GM21717 (cell line): ENCODE measurements at regions not wholly inside any gene's neighbourhood (a gene's known extent, or its start where the extent isn't known, plus 50 kb on each side); places are given as distances from the start of the nearest gene placed in this dataset.
"Not testable (repeated sequence)": the region's sequence is repeated elsewhere in the genome, so short reads cannot be mapped to it uniquely, and the experiment has no call there.

ENCODE experiments used
- ATAC-seq: cut with Tn5 transposase; IDR thresholded peaks from one replicate; pipeline ENCODE4 v1.9.1; 2021; ENCODE audit warnings: mild to moderate bottlenecking, moderate library complexity; ENCODE audit not compliant: unreplicated experiment

DNA sequence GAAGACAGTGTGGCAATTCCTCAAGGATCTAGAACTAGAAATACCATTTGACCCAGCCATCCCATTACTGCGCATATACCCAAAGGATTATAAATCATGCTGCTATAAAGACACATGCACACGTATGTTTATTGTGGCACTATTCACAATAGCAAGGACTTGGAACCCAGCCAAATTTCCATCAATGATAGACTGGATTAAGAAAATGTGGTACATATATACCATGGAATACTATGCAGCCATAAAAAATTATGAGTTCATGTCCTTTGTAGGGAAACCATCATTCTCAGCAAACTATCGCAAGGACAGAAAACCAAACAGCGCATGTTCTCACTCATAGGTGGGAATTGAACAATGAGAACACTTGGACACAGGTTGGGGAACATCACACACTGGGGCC lies 729.6 kb upstream of the ARPP21 start:
- ATAC-seq: not testable (repeated sequence)

- no peak for ATAC-seq
Observed at GRCh38 chr3:34919025-34919424, 720.3 kb upstream of the ARPP21 start.

GRCh38 chr3:34920806-34921205 lies 718.5 kb upstream of the ARPP21 start:
- ATAC-seq: no peak

GRCh38 chr3:34924961-34925360 lies 714.4 kb upstream of the ARPP21 start:
- no peak for ATAC-seq

- no peak for ATAC-seq
Observed at GRCh38 chr3:34925851-34926250, 713.5 kb upstream of the ARPP21 start.

- ATAC-seq: no peak
Observed at GRCh38 chr3:34929036-34929435, 710.3 kb upstream of the ARPP21 start.

- ATAC-seq: no peak
Observed at GRCh38 chr3:34934660-34935059, 704.7 kb upstream of the ARPP21 start.

DNA sequence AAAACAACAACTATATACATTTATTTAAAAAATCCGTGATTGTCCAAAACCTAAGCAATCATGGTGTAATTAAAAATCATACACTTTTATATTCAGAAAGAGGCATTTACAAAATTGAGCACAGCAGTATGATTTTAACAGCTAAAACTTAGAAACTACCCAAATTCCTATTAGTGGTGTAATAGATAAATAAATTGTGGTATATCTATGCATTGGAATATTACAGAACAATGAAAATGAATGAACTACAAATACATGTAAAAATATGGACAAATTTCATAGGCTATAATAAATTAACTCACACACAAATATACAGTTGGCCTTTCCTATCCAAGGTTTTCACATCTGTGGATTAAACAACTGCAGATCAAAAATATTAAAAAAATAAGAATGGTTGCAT lies 700.5 kb upstream of the ARPP21 start:
- no peak for ATAC-seq

GRCh38 chr3:34942256-34942655 lies 697.1 kb upstream of the ARPP21 start:
- no peak for ATAC-seq

- ATAC-seq: no peak
Observed at GRCh38 chr3:34947834-34948233, 691.5 kb upstream of the ARPP21 start.

DNA sequence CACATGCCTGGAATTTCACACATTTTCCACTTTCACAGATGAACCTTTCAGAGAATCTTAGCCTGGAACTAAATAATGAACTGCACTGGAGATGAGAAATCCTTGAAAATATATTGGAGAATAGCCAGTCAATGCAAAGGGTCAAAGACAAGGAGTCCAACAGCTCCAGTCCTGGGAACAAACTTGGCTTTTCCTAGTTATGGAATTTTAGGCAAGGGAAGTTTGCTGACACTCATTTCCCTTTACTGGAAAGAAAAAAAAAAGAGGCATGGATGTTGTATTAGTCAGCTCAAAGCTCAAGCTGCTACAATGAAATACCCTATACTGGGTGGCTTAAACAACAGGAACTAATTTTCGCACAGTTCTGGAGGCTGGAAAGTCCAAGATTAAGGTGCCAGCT lies 690.8 kb upstream of the ARPP21 start:
- no peak for ATAC-seq

GRCh38 chr3:34955680-34956079 lies 683.6 kb upstream of the ARPP21 start:
- no peak for ATAC-seq

- ATAC-seq: no peak
Observed at GRCh38 chr3:34956511-34956910, 682.8 kb upstream of the ARPP21 start.

DNA sequence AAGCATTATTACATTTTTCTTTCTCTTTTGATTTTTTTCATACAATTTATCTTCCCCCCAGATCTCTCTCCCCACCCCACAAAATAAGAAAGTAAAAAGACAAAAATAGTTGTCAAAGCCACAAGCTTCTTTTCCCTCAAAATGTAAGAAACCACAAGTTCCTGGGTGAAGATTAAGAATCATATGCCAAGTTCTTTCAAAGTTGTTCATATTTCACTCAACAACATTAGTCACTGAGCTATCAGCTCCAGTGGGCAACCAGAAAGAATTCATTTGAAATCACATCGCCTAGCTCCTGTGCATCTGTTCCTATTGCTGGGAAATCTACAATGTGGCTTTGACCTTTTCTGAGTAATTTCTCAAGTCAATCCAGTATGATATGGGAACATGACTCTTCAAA lies 681.6 kb upstream of the ARPP21 start:
- ATAC-seq: no peak

- ATAC-seq: no peak
Observed at GRCh38 chr3:34969513-34969912, 669.8 kb upstream of the ARPP21 start.

DNA sequence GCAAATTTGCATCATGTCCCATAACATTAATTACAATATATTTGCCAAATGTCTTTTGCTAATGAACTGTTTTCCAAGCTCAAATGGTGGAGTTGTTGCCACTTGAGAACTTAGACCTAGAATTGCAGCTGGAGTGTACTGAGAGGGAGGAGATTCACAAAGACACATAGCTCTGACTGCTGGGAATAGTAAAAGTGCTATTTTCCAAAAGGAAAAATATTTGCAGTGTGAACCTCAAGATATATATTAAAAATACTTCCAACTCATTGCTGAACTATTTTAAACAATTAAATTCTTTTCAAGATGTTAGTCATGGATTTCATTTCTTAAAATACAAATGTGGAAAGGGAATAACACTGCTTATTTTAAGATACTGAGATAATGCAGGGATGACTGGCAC lies 666.8 kb upstream of the ARPP21 start:
- ATAC-seq: no peak

GRCh38 chr3:34973586-34973985 lies 665.7 kb upstream of the ARPP21 start:
- ATAC-seq: no peak

GRCh38 chr3:34983631-34984030 lies 655.7 kb upstream of the ARPP21 start:
- ATAC-seq: no peak

DNA sequence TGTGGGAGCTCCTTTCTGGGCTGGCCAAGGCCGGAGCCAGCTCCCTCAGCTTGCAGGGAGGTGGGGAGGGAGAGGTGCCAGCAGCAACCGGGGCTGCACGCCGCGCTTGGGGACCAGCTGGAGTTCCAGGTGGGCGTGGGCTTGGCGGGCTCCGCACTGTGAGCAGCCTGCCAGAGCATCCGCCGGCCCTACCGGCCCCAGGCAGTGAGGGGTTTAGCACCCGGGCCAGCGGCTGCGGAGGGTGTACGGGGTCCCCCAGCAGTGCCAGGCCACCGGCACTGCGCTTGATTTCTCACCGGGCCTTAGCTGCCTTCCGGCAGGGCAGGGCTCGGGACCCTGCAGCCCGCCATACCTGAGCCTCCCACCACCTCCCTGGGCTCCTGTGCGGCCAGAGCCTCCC lies 651.0 kb upstream of the ARPP21 start:
- ATAC-seq: no peak

- ATAC-seq: no peak
Observed at GRCh38 chr3:34995796-34996430, 643.4 kb upstream of the ARPP21 start.

DNA sequence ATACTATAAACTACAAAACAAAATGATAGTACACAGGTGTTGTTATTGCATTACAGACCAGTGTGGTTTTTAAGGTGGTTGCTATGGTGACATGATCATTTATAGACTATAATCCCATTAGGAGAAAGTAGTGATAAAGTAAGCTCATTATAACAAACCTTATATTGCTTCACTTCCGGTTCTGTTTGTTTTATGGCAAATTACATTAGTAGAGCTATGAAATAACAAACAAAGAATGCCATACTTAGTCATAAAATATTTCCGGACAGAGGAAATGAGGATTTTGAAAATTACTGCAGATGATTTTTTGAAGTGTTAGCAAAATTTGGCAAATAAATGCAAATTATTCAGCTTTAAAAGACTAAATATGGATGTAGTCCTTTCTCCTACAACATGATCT lies 640.4 kb upstream of the ARPP21 start:
- no peak for ATAC-seq

DNA sequence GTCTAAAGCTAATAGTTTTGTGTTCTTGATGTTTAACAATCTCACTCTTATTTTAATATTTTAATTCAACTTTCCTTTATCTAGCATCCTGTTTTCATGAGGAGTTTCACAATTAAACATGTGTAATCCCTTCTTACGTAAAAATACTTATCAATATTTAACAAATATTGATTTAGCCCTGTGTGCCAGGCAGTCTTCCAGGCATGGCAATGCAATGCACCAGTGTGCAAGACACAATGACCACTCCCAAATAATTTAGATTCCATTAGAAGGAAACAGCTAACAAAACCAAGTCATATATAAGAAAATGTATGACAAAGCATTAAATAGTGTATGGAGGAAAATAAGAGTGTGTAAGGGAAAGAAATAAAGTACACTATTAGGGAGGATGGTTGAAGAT lies 627.1 kb upstream of the ARPP21 start:
- ATAC-seq: no peak

DNA sequence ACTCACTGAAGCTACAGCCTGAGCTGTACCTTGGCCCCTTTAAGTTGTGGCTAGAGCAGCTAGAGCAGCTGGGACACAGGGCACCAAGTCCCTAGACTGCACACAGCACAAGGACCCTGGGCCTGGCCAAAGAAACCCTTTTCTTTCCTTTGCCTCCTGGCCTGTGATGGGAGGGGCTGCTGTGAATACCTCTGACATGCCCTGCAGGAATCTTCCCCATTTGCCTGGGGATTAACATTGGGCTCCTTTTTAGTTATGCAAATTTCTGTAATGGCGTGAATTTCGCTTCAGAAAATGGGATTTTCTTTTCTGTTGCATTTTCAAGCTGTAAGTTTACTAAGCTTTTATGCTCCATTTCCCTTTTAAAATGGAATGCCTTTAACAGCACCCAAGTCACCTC lies 611.2 kb upstream of the ARPP21 start:
- no peak for ATAC-seq
